Left ventricle myocardium inferior (tissue), 1 donor: ENCODE measurements at regions not wholly inside any gene's neighbourhood (a gene's known extent, or its start where the extent isn't known, plus 50 kb on each side); places are given as distances from the start of the nearest gene placed in this dataset.

Experiments
- DNase-seq: peaks from one replicate; pipeline ENCODE4 v3.0.0-alpha.2; 2020
- H3K27ac ChIP-seq: fragments of 200-600 bp; replicated peaks from 2 replicates; pipeline ENCODE4 v1.8.0; 2021
- H3K27me3 ChIP-seq: fragments of 200-600 bp; 2 replicates; pipeline ENCODE4 v1.8.0; 2021; ENCODE audit warnings: low read depth
- H3K36me3 ChIP-seq: fragments of 200-600 bp; 2 replicates; pipeline ENCODE4 v1.8.0; 2021
- H3K4me1 ChIP-seq: fragments of 200-600 bp; 2 replicates; pipeline ENCODE4 v1.8.0; 2021
- H3K4me3 ChIP-seq: fragments of 200-600 bp; 2 replicates; pipeline ENCODE4 v1.8.0; 2021; ENCODE audit warnings: mild to moderate bottlenecking, moderate library complexity
- H3K9me3 ChIP-seq: fragments of 200-600 bp; replicated peaks from 2 replicates; pipeline ENCODE4 v1.8.0; 2021
- CTCF ChIP-seq: fragments of 200-600 bp; IDR thresholded peaks from 2 replicates; pipeline ENCODE4 v1.8.0; 2021; ENCODE audit warnings: antibody characterized with exemption, mild to moderate bottlenecking, borderline replicate concordance
- intact Hi-C: fragments of 100-400 bp; cut with micrococcal nuclease; formaldehyde crosslinking; loops from one replicate; pipeline ENCODE4 v1.11.0; 2022
- donor health status: DM: no; HTN: yes; CAD: no; lungs with severe emphysema.

GRCh38 chr5:39702928-39703327 is 278.1 kb upstream of the DAB2 start:
- Histone ChIP-seq H3K9me3 (no peaks in the 10 kb centered on the region), H3K4me3 (no peak overlapping the region), H3K27me3 (no peaks in the 10 kb centered on the region), H3K27ac (no peak overlapping the region), H3K4me1 (no peaks in the 10 kb centered on the region), H3K36me3 (no peaks in the 10 kb centered on the region)
- intact Hi-C loops, result no loop called here
- TF ChIP-seq CTCF, result no peak
- no peak for DNase-seq

GRCh38 chr5:39700523-39700922 is 275.7 kb upstream of the DAB2 start:
- no peak for TF ChIP-seq CTCF
- no peak overlapping the region for H3K4me3 ChIP-seq
- no peaks in the 10 kb centered on the region for H3K4me1 ChIP-seq
- no peaks in the 10 kb centered on the region for H3K27me3 ChIP-seq
- no peaks in the 10 kb centered on the region for H3K9me3 ChIP-seq
- H3K36me3 ChIP-seq, result no peaks in the 10 kb centered on the region
- no peak overlapping the region for H3K27ac ChIP-seq
- intact Hi-C loops, result no loop called here
- DNase-seq, result no peak

- Histone ChIP-seq H3K4me1 (no peaks in the 10 kb centered on the region), H3K27me3 (no peaks in the 10 kb centered on the region), H3K9me3 (no peaks in the 10 kb centered on the region), H3K36me3 (no peaks in the 10 kb centered on the region), H3K4me3 (no peak overlapping the region), H3K27ac (no peak overlapping the region)
- intact Hi-C loops, result no loop called here
- TF ChIP-seq CTCF, result no peak
- no peak for DNase-seq
These were observed 274.2 kb upstream of the DAB2 start for GRCh38 chr5:39698838-39699560.

GRCh38 chr5:39697881-39698280 is 273.1 kb upstream of the DAB2 start:
- no peaks in the 10 kb centered on the region for H3K36me3 ChIP-seq
- H3K27ac ChIP-seq, result no peak overlapping the region
- intact Hi-C loops, result no loop called here

GRCh38 chr5:39696672-39697398 is 272.1 kb upstream of the DAB2 start:
- Histone ChIP-seq H3K27ac (no peak overlapping the region), H3K4me3 (no peak overlapping the region), H3K36me3 (no peaks in the 10 kb centered on the region), H3K9me3 (no peaks in the 10 kb centered on the region), H3K27me3 (no peaks in the 10 kb centered on the region), H3K4me1 (no peaks in the 10 kb centered on the region)
- TF ChIP-seq CTCF, result no peak
- intact Hi-C loops, result no loop called here
- DNase-seq, result no peak

More at GRCh38 chr5:39697881-39698280, 273.1 kb upstream of the DAB2 start:
- no peak for DNase-seq
- Histone ChIP-seq H3K9me3 (no peaks in the 10 kb centered on the region), H3K4me3 (no peak overlapping the region), H3K27me3 (no peaks in the 10 kb centered on the region), H3K4me1 (no peaks in the 10 kb centered on the region)
- no peak for TF ChIP-seq CTCF
